Upper lobe of left lung (tissue), 6 donors: ENCODE measurements at regions not wholly inside any gene's neighbourhood (a gene's known extent, or its start where the extent isn't known, plus 50 kb on each side); places are given as distances from the start of the nearest gene placed in this dataset.

Experiments
- ATAC-seq, 2 donors: fragments of 200-7000 bp; cut with Tn5 transposase; one replicate each; pipeline ENCODE4 v1.9.1; 2022; ENCODE audit warnings: mild to moderate bottlenecking in 2 of 2, moderate library complexity in 2 of 2; ENCODE audit not compliant: low FRiP score in 2 of 2
- DNase-seq, 2 donors: peaks; one replicate each; pipeline ENCODE4 v3.0.0-alpha.2; 2019 to 2020
- H3K27ac ChIP-seq, 4 donors: fragments of 200-600 bp; sonication (generic); one replicate each; pipeline ENCODE4 v1.5.1; 2016 to 2019
- H3K27me3 ChIP-seq, 4 donors: fragments of 200-600 bp; sonication (generic); one replicate each; pipeline ENCODE4 v1.5.1; 2017 to 2019
- H3K36me3 ChIP-seq, 4 donors: fragments of 200-600 bp; sonication (generic); one replicate each; pipeline ENCODE4 v1.5.1; 2016 to 2019
- H3K4me1 ChIP-seq, 4 donors: fragments of 200-600 bp; sonication (generic); one replicate each; pipeline ENCODE4 v1.5.1; 2018 to 2019
- H3K4me3 ChIP-seq, 4 donors: fragments of 200-600 bp; sonication (generic); one replicate each; pipeline ENCODE4 v1.5.1; 2017 to 2019; ENCODE audit warnings: mild to moderate bottlenecking in 2 of 4, moderate library complexity in 1 of 4
- H3K9me3 ChIP-seq, 4 donors: fragments of 200-600 bp; sonication (generic); one replicate each; pipeline ENCODE4 v1.5.1; 2018 to 2019
- EP300 ChIP-seq, 4 donors: sonication (generic); formaldehyde crosslinking; IDR thresholded peaks; one replicate each; pipeline ENCODE4 v1.5.1; 2017; ENCODE audit warnings: antibody characterized with exemption in 4 of 4, control low read depth in 2 of 4
- POLR2A ChIP-seq, 4 donors: fragments of 450-650 bp; IDR thresholded peaks; one replicate each; pipeline ENCODE4 v1.5.1; 2016 to 2017; ENCODE audit warnings: antibody characterized with exemption in 4 of 4, mild to moderate bottlenecking in 2 of 4
- POLR2AphosphoS5 ChIP-seq, 2 donors: sonication (generic); formaldehyde crosslinking; IDR thresholded peaks; one replicate each; pipeline ENCODE4 v1.5.1; 2017; ENCODE audit warnings: antibody characterized with exemption in 2 of 2
- WGBS, 2 donors: methylation state at CpG; one replicate each; pipeline ENCODE4 v1.1.5; 2017 to 2018; 5-methylcytosine and 5-hydroxymethylcytosine counted together
- TF ChIP-seq, protein P1 (sequence below), 6 experiments: fragments of 450-650 bp in 4 of 6; fragments of 200-600 bp in 2 of 6; sonication (generic) in 2 of 6; IDR thresholded peaks; one replicate each; pipeline ENCODE4 v1.5.1; 2016 to 2019; ENCODE audit warnings: antibody characterized with exemption in 6 of 6
- donor health status: DM: no; HTN: no; CAD: no; lungs with moderate emphysema.
- donor health status: DM: no; HTN: yes; CAD: no; lungs with severe emphysema.

DNA sequence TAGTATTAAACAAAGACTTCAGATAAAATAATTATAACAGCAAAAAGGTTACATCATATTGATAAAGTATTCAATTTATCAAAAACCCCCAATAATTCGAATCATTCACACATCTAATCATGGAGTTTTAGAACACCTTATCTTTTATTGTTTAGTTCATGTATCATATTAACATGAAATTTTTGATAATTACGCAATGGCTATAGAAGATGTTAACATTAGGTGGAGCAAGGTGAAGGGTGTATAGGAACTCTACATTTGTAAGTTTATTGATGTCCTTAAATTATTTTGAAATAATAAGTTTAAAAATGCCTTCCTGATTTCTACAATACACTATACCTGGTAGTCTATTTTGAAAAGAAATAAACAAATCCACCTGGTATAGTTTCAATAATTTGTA is 696.5 kb upstream of the BCHE start:
- Histone ChIP-seq H3K4me1 (no peaks in the 10 kb centered on the region), H3K27ac (no peak overlapping the region), H3K27me3 (no peaks in the 10 kb centered on the region), H3K36me3 (no peaks in the 10 kb centered on the region), H3K9me3 (peaks cover 0 to 11% (median 2%) of the 10 kb centered on the region in 4 donors), H3K4me3 (no peak overlapping the region)
- no peak for DNase-seq
- TF ChIP-seq POLR2AphosphoS5 (IDR thresholded peaks at IDR 0.05) (no peak), EP300 (IDR thresholded peaks at IDR 0.05) (no peak), POLR2A (IDR thresholded peaks at IDR 0.05) (no peak)
- TF ChIP-seq, protein P1, sequence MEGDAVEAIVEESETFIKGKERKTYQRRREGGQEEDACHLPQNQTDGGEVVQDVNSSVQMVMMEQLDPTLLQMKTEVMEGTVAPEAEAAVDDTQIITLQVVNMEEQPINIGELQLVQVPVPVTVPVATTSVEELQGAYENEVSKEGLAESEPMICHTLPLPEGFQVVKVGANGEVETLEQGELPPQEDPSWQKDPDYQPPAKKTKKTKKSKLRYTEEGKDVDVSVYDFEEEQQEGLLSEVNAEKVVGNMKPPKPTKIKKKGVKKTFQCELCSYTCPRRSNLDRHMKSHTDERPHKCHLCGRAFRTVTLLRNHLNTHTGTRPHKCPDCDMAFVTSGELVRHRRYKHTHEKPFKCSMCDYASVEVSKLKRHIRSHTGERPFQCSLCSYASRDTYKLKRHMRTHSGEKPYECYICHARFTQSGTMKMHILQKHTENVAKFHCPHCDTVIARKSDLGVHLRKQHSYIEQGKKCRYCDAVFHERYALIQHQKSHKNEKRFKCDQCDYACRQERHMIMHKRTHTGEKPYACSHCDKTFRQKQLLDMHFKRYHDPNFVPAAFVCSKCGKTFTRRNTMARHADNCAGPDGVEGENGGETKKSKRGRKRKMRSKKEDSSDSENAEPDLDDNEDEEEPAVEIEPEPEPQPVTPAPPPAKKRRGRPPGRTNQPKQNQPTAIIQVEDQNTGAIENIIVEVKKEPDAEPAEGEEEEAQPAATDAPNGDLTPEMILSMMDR (IDR thresholded peaks at IDR 0.05): no peak
- 83 to 86% methylated on average over 2 of the region's 2 CpGs for WGBS, 2 donors
- ATAC-seq: no peak

DNA sequence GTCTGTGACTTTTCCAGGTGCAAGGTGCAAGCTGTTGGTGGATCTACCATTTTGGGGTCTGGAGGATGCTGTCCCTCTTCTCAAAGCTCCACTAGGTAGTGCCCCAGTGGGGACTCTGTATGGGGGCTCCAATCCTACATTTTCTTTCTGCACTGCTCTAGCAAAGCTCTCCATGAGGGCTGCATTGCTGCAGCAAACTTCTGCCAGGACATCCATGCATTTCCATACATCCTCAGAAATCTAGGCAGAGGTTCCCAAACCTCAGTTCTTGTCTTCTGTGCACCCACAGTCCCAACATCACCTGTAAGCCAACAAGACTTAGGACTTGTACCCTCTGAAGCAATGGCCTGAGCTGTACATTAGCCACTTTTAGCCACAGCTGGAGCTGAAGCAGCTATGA is 694.5 kb upstream of the BCHE start:
- no peak for ATAC-seq
- H3K27me3 ChIP-seq: no peaks in the 10 kb centered on the region
- H3K4me3 ChIP-seq: no peak overlapping the region
- no peak for TF ChIP-seq POLR2AphosphoS5 (IDR thresholded peaks at IDR 0.05)
- no peak for TF ChIP-seq POLR2A (IDR thresholded peaks at IDR 0.05)
- peaks cover 0 to 11% (median 2%) of the 10 kb centered on the region in 4 donors for H3K9me3 ChIP-seq
- H3K36me3 ChIP-seq: no peaks in the 10 kb centered on the region
- no peak for DNase-seq
- no peak overlapping the region for H3K27ac ChIP-seq
- H3K4me1 ChIP-seq: no peaks in the 10 kb centered on the region

DNA sequence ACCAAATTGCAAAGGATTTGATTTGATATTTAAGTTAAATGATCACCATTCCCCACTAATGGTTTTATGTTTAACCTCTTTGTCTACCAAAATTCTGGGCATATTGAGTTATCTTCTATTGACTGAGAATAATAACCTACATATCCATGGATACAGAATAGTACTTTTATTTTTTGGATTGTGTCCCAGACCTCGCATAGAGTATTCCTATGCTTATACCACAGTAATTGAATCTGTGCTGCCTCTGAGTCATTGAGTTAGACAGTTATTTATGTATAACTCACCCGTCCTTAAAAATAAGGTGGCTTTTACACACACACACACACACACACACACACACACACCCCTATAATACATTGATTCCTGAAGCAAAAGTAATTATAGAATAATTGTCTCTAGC is 690.1 kb upstream of the BCHE start:
- DNase-seq (no peak), ATAC-seq (no peak)
- no peaks in the 10 kb centered on the region for H3K36me3 ChIP-seq
- 61 to 72% methylated on average over 2 of the region's 2 CpGs for WGBS, 2 donors
- H3K27ac ChIP-seq: no peak overlapping the region
- no peak for TF ChIP-seq POLR2A (IDR thresholded peaks at IDR 0.05)
- TF ChIP-seq, protein P1 (IDR thresholded peaks at IDR 0.05): no peak
- no peak for TF ChIP-seq POLR2AphosphoS5 (IDR thresholded peaks at IDR 0.05)
- no peak for TF ChIP-seq EP300 (IDR thresholded peaks at IDR 0.05)
- H3K4me3 ChIP-seq: no peak overlapping the region
- peaks cover 0 to 11% (median 2%) of the 10 kb centered on the region in 4 donors for H3K9me3 ChIP-seq
- no peaks in the 10 kb centered on the region for H3K4me1 ChIP-seq
- H3K27me3 ChIP-seq: no peaks in the 10 kb centered on the region

DNA sequence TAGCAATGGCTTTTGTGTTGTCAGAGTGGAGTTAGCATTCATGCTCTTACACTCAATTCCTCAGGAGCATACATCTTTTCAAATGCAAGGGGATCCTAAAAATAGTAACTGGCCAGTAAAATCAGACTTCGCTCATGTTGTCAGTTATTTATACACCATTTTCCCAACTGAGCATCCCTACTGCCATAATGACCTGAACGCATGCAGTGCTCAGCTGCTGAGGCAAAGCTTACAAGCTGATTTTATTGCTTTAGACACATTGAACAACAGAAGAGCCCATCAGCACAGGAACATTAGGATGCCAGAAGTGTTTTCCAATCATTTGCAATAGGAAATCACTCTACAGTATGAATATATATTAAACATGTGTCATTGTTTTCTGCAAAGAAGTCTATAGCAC is 689.7 kb upstream of the BCHE start:
- TF ChIP-seq POLR2A (IDR thresholded peaks at IDR 0.05) (no peak), POLR2AphosphoS5 (IDR thresholded peaks at IDR 0.05) (no peak), EP300 (IDR thresholded peaks at IDR 0.05) (no peak)
- TF ChIP-seq, protein P1 (IDR thresholded peaks at IDR 0.05): no peak
- H3K27ac ChIP-seq: no peak overlapping the region
- no peak for DNase-seq
- peaks cover 0 to 6% (median 2%) of the 10 kb centered on the region in 4 donors for H3K9me3 ChIP-seq
- no peak for ATAC-seq
- no peaks in the 10 kb centered on the region for H3K4me1 ChIP-seq
- H3K27me3 ChIP-seq: no peaks in the 10 kb centered on the region
- no peaks in the 10 kb centered on the region for H3K36me3 ChIP-seq
- WGBS, 2 donors: 85 to 87% methylated on average over 2 of the region's 2 CpGs
- no peak overlapping the region for H3K4me3 ChIP-seq

DNA sequence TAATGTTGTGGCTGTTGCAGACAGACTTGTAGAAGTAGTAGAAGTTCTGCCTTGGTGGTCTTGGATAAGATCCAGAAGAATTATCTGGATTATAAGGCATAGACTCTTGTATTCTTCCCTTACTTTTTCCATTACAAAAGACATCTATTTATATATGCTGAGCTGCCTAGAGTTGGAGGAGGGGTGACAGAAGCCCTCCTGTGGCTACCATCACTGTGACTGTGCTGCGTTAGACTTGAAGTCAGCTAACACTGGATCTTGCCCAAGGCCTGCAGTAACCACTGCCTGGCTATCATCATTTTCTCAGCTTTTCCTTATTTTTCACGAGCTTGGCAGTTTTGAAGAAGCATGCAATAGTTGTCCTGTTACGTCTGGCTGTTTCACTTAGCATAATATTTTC is 684.8 kb upstream of the BCHE start:
- no peaks in the 10 kb centered on the region for H3K36me3 ChIP-seq
- DNase-seq (no peak), ATAC-seq (no peak)
- WGBS, 2 donors: 77 to 85% methylated on average over 3 of the region's 3 CpGs
- no peak for TF ChIP-seq POLR2AphosphoS5 (IDR thresholded peaks at IDR 0.05)
- TF ChIP-seq POLR2A (IDR thresholded peaks at IDR 0.05): no peak
- TF ChIP-seq, protein P1 (IDR thresholded peaks at IDR 0.05): no peak
- no peak for TF ChIP-seq EP300 (IDR thresholded peaks at IDR 0.05)
- no peak overlapping the region for H3K27ac ChIP-seq
- no peaks in the 10 kb centered on the region for H3K9me3 ChIP-seq
- H3K27me3 ChIP-seq: no peaks in the 10 kb centered on the region
- H3K4me3 ChIP-seq: no peak overlapping the region
- no peaks in the 10 kb centered on the region for H3K4me1 ChIP-seq
